ENCODE measurements at regions not wholly inside any gene's neighbourhood (a gene's known extent, or its start where the extent isn't known, plus 50 kb on each side); places are given as distances from the start of the nearest gene placed in this dataset.

DNA sequence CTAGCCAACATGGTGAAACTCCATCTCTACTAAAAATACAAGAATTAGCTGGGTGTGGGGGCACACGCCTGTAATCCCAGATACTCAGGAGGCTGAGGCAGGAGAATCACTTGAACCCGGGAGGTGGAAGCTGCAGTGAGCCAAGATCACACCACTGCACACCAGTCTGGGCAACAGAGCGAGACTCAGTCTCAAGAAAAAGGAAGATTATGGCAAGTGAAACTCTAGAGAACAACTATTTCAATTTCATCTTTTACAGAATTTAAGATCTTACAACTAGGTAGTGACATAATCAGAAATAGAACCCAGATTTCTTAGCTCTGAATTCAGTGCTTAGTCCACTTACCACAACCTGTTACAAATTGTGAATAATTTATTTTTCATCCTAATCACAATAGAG, 108.8 kb upstream of the MAP3K1 start:
- Histone ChIP-seq H2AFZ (ENCODE audit: low read depth, low read length) (no peak overlapping the region), H3K27ac (ENCODE audit: low read length) (no peak overlapping the region), H3K27me3 (ENCODE audit: insufficient read depth, low read depth, low read length) (no peaks in the 10 kb centered on the region), H3K79me2 (replicated peaks; ENCODE audit: insufficient read depth, low read length) (no peaks in the 10 kb centered on the region), H3K4me2 (ENCODE audit: low read length) (no peak overlapping the region), H3K4me3 (ENCODE audit: low read length) (no peak overlapping the region), H4K20me1 (ENCODE audit: insufficient read depth) (no peaks in the 10 kb centered on the region), H3K36me3 (ENCODE audit: insufficient read depth, low read length) (no peaks in the 10 kb centered on the region), H3K9me2 (ENCODE audit: insufficient read depth, low read length) (no peaks in the 10 kb centered on the region), H3K9ac (ENCODE audit: low read length) (no peak overlapping the region), H3K9me3 (ENCODE audit: low read length) (no peaks in the 10 kb centered on the region), H3F3A (ENCODE audit: insufficient read depth, low read length, poor library complexity, severe bottlenecking) (no peaks in the 10 kb centered on the region)
- TF ChIP-seq MXI1 (conservative IDR thresholded peaks at IDR 0.05; ENCODE audit: poor library complexity, severe bottlenecking) (no peak), SMC3 (conservative IDR thresholded peaks at IDR 0.05; ENCODE audit: poor library complexity) (no peak), POLR2AphosphoS5 (IDR thresholded peaks at IDR 0.05) (no peak), EZH2 (IDR thresholded peaks at IDR 0.05; ENCODE audit: borderline replicate concordance, insufficient read depth, low read length, poor library complexity, severe bottlenecking) (no peak), RAD21 (conservative IDR thresholded peaks at IDR 0.05) (no peak), TAF1 (IDR thresholded peaks at IDR 0.05; ENCODE audit: low read depth) (no peak), EP300 (conservative IDR thresholded peaks at IDR 0.05; ENCODE audit: poor library complexity, severe bottlenecking) (no peak)
- TF ChIP-seq, protein P1, sequence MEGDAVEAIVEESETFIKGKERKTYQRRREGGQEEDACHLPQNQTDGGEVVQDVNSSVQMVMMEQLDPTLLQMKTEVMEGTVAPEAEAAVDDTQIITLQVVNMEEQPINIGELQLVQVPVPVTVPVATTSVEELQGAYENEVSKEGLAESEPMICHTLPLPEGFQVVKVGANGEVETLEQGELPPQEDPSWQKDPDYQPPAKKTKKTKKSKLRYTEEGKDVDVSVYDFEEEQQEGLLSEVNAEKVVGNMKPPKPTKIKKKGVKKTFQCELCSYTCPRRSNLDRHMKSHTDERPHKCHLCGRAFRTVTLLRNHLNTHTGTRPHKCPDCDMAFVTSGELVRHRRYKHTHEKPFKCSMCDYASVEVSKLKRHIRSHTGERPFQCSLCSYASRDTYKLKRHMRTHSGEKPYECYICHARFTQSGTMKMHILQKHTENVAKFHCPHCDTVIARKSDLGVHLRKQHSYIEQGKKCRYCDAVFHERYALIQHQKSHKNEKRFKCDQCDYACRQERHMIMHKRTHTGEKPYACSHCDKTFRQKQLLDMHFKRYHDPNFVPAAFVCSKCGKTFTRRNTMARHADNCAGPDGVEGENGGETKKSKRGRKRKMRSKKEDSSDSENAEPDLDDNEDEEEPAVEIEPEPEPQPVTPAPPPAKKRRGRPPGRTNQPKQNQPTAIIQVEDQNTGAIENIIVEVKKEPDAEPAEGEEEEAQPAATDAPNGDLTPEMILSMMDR (IDR thresholded peaks at IDR 0.05; ENCODE audit: poor library complexity, severe bottlenecking): no peak
- TF ChIP-seq, protein P2, sequence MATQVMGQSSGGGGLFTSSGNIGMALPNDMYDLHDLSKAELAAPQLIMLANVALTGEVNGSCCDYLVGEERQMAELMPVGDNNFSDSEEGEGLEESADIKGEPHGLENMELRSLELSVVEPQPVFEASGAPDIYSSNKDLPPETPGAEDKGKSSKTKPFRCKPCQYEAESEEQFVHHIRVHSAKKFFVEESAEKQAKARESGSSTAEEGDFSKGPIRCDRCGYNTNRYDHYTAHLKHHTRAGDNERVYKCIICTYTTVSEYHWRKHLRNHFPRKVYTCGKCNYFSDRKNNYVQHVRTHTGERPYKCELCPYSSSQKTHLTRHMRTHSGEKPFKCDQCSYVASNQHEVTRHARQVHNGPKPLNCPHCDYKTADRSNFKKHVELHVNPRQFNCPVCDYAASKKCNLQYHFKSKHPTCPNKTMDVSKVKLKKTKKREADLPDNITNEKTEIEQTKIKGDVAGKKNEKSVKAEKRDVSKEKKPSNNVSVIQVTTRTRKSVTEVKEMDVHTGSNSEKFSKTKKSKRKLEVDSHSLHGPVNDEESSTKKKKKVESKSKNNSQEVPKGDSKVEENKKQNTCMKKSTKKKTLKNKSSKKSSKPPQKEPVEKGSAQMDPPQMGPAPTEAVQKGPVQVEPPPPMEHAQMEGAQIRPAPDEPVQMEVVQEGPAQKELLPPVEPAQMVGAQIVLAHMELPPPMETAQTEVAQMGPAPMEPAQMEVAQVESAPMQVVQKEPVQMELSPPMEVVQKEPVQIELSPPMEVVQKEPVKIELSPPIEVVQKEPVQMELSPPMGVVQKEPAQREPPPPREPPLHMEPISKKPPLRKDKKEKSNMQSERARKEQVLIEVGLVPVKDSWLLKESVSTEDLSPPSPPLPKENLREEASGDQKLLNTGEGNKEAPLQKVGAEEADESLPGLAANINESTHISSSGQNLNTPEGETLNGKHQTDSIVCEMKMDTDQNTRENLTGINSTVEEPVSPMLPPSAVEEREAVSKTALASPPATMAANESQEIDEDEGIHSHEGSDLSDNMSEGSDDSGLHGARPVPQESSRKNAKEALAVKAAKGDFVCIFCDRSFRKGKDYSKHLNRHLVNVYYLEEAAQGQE (IDR thresholded peaks at IDR 0.05; ENCODE audit: borderline replicate concordance): no peak

DNA sequence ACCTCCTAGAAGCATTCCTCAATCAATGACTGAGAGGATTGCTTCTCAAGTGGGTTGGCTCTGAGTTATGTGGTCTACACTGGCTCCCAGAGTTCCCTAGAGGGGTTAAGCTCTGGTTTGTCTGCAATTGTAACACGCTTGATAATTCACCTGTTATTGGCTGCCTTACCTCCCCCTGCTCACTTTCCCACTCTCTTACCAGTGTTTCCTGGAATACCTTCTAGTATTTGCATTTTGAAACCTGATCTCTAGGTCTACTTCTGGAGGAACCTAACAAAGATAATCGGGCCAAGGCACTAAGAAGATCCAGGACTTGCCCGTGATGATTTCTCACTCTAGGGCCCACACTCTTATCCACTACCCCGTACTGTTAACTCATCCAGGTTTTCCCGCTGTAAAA, 110.1 kb upstream of the MAP3K1 start:
- Histone ChIP-seq H3K79me2 (replicated peaks; ENCODE audit: insufficient read depth, low read length) (no peaks in the 10 kb centered on the region), H3K36me3 (ENCODE audit: insufficient read depth, low read length) (no peaks in the 10 kb centered on the region), H3K27me3 (ENCODE audit: insufficient read depth, low read depth, low read length) (no peaks in the 10 kb centered on the region), H4K20me1 (ENCODE audit: insufficient read depth) (no peaks in the 10 kb centered on the region), H3K4me2 (ENCODE audit: low read length) (no peak overlapping the region), H3K9me3 (ENCODE audit: low read length) (no peaks in the 10 kb centered on the region), H3K9me2 (ENCODE audit: insufficient read depth, low read length) (no peaks in the 10 kb centered on the region), H3K4me3 (ENCODE audit: low read length) (no peak overlapping the region), H2AFZ (ENCODE audit: low read depth, low read length) (no peak overlapping the region), H3K27ac (ENCODE audit: low read length) (no peak overlapping the region), H3K9ac (ENCODE audit: low read length) (no peak overlapping the region), H3F3A (ENCODE audit: insufficient read depth, low read length, poor library complexity, severe bottlenecking) (no peaks in the 10 kb centered on the region)
- no peak for TF ChIP-seq POLR2AphosphoS5 (IDR thresholded peaks at IDR 0.05)
- TF ChIP-seq, protein P1 (IDR thresholded peaks at IDR 0.05; ENCODE audit: poor library complexity, severe bottlenecking): no peak
- no peak for TF ChIP-seq MXI1 (conservative IDR thresholded peaks at IDR 0.05; ENCODE audit: poor library complexity, severe bottlenecking)
- TF ChIP-seq, protein P2 (IDR thresholded peaks at IDR 0.05; ENCODE audit: borderline replicate concordance): no peak
- TF ChIP-seq RAD21 (conservative IDR thresholded peaks at IDR 0.05): no peak
- TF ChIP-seq SMC3 (conservative IDR thresholded peaks at IDR 0.05; ENCODE audit: poor library complexity): no peak
- no peak for TF ChIP-seq EP300 (conservative IDR thresholded peaks at IDR 0.05; ENCODE audit: poor library complexity, severe bottlenecking)
